ENCODE measurements at regions not wholly inside any gene's neighbourhood (a gene's known extent, or its start where the extent isn't known, plus 50 kb on each side); places are given as distances from the start of the nearest gene placed in this dataset.

DNA sequence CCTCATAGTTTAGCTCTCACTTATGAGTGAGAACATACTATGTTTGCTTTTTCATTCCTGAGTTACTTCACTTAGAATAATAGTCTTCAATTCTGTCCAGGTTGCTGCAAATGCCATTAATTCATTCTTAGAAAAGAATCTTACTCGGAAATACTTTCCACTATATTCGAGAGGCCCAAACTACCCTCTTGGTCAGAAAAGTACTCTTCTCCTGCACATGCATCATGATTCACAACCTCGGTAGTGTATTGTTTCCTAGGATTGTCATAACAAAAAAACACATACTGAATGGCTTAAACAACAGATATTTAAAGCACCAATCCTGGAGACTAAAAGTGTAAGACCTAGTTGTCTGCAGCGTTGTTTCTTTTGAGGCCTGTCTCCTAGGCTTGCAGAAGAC, 364.0 kb upstream of the SLC14A2 start:
- H3K4me3 ChIP-seq (ENCODE audit: low read length): no peak overlapping the region
- H3K36me3 ChIP-seq (ENCODE audit: insufficient read depth, low read length): no peaks in the 10 kb centered on the region
- H3K27ac ChIP-seq (ENCODE audit: low read depth, low read length): no peak overlapping the region
- H3K4me1 ChIP-seq (ENCODE audit: insufficient read depth, low read length): no peaks in the 10 kb centered on the region
- H3K9me3 ChIP-seq (ENCODE audit: insufficient read depth, low read depth, low read length): no peaks in the 10 kb centered on the region
- no peak overlapping the region for H3K9ac ChIP-seq (ENCODE audit: low read depth, low read length)
- WGBS: 98% methylated on average over 4 of the region's 4 CpGs
- H3K27me3 ChIP-seq (ENCODE audit: insufficient read depth, low read length): no peaks in the 10 kb centered on the region

DNA sequence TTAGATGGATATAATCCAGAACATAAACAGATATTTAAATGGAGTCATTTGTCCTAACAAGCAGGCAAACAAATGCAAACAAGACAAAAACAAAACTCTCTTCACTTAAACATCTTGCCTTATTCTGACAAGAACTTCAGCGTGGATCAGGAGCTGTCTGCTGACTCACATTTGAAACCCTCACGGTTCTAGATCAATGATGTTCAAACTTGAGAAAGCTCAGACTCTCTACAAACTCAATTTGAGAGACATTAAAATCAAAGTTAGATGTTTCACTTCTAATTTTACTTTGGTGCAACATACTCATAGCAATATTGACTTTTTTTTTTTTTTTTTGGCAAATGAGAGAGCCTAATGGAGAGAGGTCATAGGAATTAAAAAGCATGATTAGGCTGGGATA, 362.8 kb upstream of the SLC14A2 start:
- Histone ChIP-seq H3K9me3 (ENCODE audit: insufficient read depth, low read depth, low read length) (no peaks in the 10 kb centered on the region), H3K36me3 (ENCODE audit: insufficient read depth, low read length) (no peaks in the 10 kb centered on the region), H3K4me3 (ENCODE audit: low read length) (no peak overlapping the region), H3K9ac (ENCODE audit: low read depth, low read length) (no peak overlapping the region), H3K4me1 (ENCODE audit: insufficient read depth, low read length) (no peaks in the 10 kb centered on the region), H3K27me3 (ENCODE audit: insufficient read depth, low read length) (no peaks in the 10 kb centered on the region), H3K27ac (ENCODE audit: low read depth, low read length) (no peak overlapping the region)
- WGBS: 94% methylated on average over 2 of the region's 2 CpGs

DNA sequence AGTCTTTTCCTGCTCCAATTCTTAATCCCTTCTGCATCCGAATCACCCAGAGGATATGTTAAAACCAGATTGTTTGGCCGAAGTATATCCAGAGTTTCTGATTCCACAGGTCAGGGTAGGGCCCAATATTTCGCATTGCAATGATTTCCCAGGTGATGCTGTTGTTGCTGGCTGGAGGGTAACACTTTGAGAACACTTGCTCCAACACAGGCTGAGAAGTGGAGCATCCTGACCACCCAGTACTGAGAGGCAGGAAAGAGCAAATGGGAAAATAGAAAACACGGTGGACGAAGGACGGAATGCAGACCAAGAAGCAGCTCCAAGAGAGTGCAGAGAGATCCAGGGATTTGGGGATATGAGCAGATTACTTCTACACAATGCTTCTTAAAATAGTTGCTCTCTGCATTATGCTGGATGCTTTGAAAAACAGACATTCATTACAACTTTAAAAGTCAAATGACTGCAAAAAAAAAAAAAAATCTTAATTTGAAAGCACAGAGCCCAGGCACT, 362.2 kb upstream of the SLC14A2 start:
- Histone ChIP-seq H3K27ac (ENCODE audit: low read depth, low read length) (no peak overlapping the region), H3K4me1 (ENCODE audit: insufficient read depth, low read length) (no peaks in the 10 kb centered on the region), H3K4me3 (ENCODE audit: low read length) (no peak overlapping the region), H3K9me3 (ENCODE audit: insufficient read depth, low read depth, low read length) (no peaks in the 10 kb centered on the region), H3K36me3 (ENCODE audit: insufficient read depth, low read length) (no peaks in the 10 kb centered on the region), H3K27me3 (ENCODE audit: insufficient read depth, low read length) (no peaks in the 10 kb centered on the region), H3K9ac (ENCODE audit: low read depth, low read length) (no peak overlapping the region)
- WGBS: 91% methylated on average over 6 of the region's 6 CpGs

DNA sequence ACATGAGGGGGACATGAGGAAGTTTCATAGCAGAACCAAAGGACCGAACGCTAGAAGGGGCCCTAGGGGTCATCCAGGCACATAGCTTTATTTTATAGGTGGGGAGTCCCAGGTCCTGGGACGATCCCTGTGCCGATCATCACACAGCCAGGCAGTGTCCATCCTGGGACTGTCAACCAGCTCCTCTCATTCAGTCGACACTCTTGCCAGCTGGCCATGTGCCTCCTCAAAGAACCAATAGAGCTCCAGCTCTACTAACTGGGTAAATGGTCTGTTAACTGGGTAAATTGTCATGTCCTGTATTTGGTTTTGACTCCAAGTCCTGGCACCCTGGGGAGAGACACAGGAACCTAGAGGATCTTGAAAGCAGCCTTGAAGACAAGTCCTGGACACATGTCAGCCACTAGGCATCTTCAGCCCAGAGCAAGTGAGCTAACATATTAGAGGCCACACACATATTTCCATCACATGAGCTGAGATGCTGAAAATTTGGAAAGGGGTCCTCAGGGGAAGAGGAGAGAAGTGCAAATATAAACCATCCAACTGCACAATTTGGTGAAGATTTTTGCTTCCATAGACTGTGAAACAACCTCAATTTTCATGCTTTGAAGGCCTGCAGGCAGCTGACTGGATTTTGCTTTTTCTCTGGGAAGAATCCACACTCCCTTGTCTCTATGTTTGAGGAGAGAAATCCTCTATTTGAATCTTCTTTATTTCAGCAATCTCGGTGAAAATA, 361.1 kb upstream of the SLC14A2 start:
- no peaks in the 10 kb centered on the region for H3K4me1 ChIP-seq (ENCODE audit: insufficient read depth, low read length)
- no peaks in the 10 kb centered on the region for H3K27me3 ChIP-seq (ENCODE audit: insufficient read depth, low read length)
- no peak overlapping the region for H3K27ac ChIP-seq (ENCODE audit: low read depth, low read length)
- H3K36me3 ChIP-seq (ENCODE audit: insufficient read depth, low read length): no peaks in the 10 kb centered on the region
- no peak overlapping the region for H3K9ac ChIP-seq (ENCODE audit: low read depth, low read length)
- H3K4me3 ChIP-seq (ENCODE audit: low read length): no peak overlapping the region
- H3K9me3 ChIP-seq (ENCODE audit: insufficient read depth, low read depth, low read length): no peaks in the 10 kb centered on the region
- 94% methylated on average over 6 of the region's 6 CpGs for WGBS

DNA sequence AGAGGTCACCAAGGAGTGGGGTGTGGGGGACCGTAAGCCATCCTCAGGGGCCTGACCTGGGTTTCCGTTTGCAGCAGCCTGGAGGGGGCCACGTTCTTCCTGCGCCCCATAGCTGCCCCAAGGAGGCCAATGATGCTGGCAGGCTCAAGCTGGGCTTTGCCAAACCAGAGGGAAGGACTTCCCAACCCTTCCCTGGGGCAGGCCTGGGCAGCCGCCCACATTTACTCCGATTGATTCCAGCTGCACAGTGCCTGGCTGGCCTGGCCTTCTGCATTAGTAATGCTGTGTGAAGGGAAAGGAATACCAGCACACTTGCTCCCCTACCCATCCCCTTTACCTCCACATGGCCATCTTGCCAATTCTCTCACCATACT, 360.6 kb upstream of the SLC14A2 start:
- Histone ChIP-seq H3K9ac (ENCODE audit: low read depth, low read length) (no peak overlapping the region), H3K27me3 (ENCODE audit: insufficient read depth, low read length) (no peaks in the 10 kb centered on the region), H3K4me1 (ENCODE audit: insufficient read depth, low read length) (no peaks in the 10 kb centered on the region), H3K36me3 (ENCODE audit: insufficient read depth, low read length) (no peaks in the 10 kb centered on the region), H3K9me3 (ENCODE audit: insufficient read depth, low read depth, low read length) (no peaks in the 10 kb centered on the region), H3K27ac (ENCODE audit: low read depth, low read length) (no peak overlapping the region), H3K4me3 (ENCODE audit: low read length) (no peak overlapping the region)
- WGBS: 96% methylated on average over 6 of the region's 6 CpGs

DNA sequence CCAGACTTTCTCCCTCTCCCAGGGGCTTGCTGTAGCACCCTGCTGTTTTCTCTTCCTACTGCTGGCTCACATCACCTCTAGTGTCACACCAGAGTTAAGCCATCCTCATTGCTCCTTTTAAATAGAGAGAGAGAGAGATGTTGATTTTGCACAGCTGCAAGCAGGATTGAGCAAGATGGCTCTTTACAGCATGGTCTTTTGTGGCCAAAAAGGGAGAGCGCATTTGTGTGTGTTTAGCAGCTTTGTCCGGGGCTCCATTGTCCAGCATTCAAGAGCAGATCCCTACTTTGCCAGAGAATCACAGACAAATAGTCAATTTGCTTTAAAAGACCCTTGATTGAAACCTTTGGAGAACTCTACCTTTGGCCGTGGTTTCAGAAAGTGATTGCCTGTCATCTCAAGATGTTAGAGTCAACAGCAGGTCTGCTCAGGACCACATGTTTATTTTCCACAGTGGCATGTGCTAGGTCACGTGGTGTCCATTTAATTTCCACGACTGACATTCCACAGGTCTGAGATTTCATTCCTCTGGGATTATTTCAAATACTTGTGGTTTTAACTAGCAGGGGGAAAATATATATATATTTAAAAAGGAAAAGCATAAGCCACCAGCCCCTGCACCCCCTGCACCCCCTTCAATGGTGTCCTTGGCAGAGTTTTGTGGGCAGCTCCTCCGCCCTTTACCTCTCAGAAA, 359.9 kb upstream of the SLC14A2 start:
- H3K9me3 ChIP-seq (ENCODE audit: insufficient read depth, low read depth, low read length): no peaks in the 10 kb centered on the region
- no peak overlapping the region for H3K27ac ChIP-seq (ENCODE audit: low read depth, low read length)
- H3K9ac ChIP-seq (ENCODE audit: low read depth, low read length): no peak overlapping the region
- no peaks in the 10 kb centered on the region for H3K36me3 ChIP-seq (ENCODE audit: insufficient read depth, low read length)
- no peaks in the 10 kb centered on the region for H3K4me1 ChIP-seq (ENCODE audit: insufficient read depth, low read length)
- 92% methylated on average over 6 of the region's 6 CpGs for WGBS
- H3K4me3 ChIP-seq (ENCODE audit: low read length): no peak overlapping the region
- H3K27me3 ChIP-seq (ENCODE audit: insufficient read depth, low read length): no peaks in the 10 kb centered on the region

DNA sequence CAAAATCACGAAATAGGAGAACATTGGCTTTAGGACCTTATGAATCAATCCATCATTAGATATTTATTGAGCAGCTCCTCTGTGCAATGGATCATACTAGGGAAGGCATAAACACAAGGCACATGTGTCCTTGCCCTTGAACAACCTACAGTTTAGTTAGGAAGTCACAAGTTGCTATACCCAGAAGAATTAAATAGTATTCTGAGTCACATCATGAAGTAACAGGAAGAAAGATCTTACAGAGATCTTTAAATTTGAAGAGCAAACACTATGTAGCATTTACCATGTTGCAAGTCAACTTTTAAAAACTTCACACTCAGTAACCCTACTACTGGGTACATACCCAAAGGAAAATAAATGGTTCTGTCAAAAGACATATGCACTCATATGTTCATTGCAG, 355.2 kb upstream of the SLC14A2 start:
- no peaks in the 10 kb centered on the region for H3K36me3 ChIP-seq (ENCODE audit: insufficient read depth, low read length)
- H3K4me3 ChIP-seq (ENCODE audit: low read length): no peak overlapping the region
- H3K9me3 ChIP-seq (ENCODE audit: insufficient read depth, low read depth, low read length): no peaks in the 10 kb centered on the region
- H3K9ac ChIP-seq (ENCODE audit: low read depth, low read length): no peak overlapping the region
- WGBS: 87% methylated on average over 1 of the region's 1 CpG
- no peaks in the 10 kb centered on the region for H3K27me3 ChIP-seq (ENCODE audit: insufficient read depth, low read length)
- H3K4me1 ChIP-seq (ENCODE audit: insufficient read depth, low read length): no peaks in the 10 kb centered on the region
- H3K27ac ChIP-seq (ENCODE audit: low read depth, low read length): no peak overlapping the region

DNA sequence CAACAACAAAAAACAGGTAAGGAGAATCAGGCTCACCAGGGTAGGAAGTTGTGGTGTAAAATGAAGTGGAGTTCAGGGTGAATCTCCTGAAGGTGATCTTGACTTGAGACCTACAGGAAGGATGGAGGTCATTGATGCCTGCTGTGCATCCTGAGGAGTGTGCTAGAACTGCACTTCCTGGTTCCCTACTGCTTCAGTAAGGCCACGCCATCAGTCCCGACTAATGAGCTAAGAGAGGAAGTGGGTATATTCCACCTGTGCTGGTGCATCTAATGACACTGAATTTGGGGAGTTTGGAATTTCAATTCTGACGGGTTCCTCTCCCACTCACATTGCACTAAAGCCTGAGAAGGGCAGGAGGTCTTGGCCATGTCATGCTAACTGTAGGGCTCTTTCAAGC, 349.3 kb upstream of the SLC14A2 start:
- Histone ChIP-seq H3K9me3 (ENCODE audit: insufficient read depth, low read depth, low read length) (no peaks in the 10 kb centered on the region), H3K36me3 (ENCODE audit: insufficient read depth, low read length) (no peaks in the 10 kb centered on the region), H3K9ac (ENCODE audit: low read depth, low read length) (no peak overlapping the region), H3K27me3 (ENCODE audit: insufficient read depth, low read length) (no peaks in the 10 kb centered on the region), H3K4me3 (ENCODE audit: low read length) (no peak overlapping the region), H3K27ac (ENCODE audit: low read depth, low read length) (no peak overlapping the region), H3K4me1 (ENCODE audit: insufficient read depth, low read length) (no peaks in the 10 kb centered on the region)
- 91% methylated on average over 3 of the region's 3 CpGs for WGBS

DNA sequence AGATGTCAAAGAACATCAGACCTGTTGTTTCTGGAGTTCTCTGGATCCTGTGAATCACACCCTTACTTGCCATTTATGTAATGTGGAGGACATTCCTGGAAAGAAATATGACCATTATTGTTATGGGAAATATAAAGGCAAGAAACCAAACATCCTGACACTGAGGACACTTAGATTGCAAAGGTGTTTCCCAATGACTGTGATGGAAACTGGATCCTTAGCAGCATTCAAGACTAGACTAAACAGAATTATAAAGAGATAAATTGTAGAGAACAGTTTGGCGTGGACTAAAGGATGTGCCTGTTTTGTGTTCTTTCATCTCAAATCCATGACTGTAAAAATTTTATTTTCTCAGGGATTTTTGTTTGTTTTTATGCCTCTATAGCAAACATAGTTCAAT, 347.7 kb upstream of the SLC14A2 start:
- Histone ChIP-seq H3K4me1 (ENCODE audit: insufficient read depth, low read length) (no peaks in the 10 kb centered on the region), H3K27ac (ENCODE audit: low read depth, low read length) (no peak overlapping the region), H3K36me3 (ENCODE audit: insufficient read depth, low read length) (no peaks in the 10 kb centered on the region), H3K27me3 (ENCODE audit: insufficient read depth, low read length) (no peaks in the 10 kb centered on the region), H3K9ac (ENCODE audit: low read depth, low read length) (no peak overlapping the region), H3K9me3 (ENCODE audit: insufficient read depth, low read depth, low read length) (no peaks in the 10 kb centered on the region), H3K4me3 (ENCODE audit: low read length) (no peak overlapping the region)
- no CpG with 5 or more reads among the region's 1 CpG for WGBS

DNA sequence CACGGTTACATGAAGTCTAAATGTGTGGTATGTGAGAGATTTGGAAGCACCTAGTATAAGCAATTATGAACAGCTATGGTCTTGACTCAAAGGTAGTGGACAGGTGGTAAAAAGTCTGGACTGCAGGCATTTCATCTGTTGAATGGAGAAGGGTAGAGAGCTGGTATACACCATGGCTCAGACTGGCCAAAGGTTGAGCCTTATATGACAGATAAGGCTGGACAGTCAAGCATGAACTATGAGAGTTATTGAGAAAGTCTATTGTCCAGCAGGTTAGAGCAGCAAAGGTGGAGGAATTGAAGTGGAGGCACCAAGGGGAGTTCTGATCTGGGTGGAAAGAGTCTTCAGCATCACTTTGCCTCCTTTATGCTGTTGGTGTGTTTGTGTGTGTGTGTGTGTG, 346.7 kb upstream of the SLC14A2 start:
- WGBS: 87% methylated on average over 1 of the region's 1 CpG
- H3K9me3 ChIP-seq (ENCODE audit: insufficient read depth, low read depth, low read length): no peaks in the 10 kb centered on the region
- no peak overlapping the region for H3K27ac ChIP-seq (ENCODE audit: low read depth, low read length)

DNA sequence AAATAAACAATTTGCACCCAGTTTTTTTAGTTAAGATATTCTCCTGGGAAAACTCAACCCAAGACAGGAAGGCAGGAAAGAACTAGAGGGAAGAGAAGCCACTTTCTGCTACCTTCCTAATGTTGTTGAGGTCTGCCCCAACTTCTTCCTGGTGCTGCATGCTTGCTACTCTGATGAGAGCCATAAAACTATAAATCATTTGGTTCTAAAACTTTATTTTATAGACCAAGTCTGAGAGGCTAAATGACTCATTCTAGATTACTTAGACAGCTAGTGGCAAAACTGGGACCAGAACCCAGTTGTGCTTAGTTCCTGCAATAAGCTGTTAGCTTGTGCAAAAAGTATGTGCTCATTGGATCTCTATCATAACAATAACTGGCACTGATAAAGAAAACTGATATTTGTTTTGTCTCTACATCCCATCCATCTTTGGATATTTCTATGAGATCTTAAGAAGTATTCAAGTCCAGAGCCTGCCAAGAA, 344.9 kb upstream of the SLC14A2 start:
- Histone ChIP-seq H3K9me3 (ENCODE audit: insufficient read depth, low read depth, low read length) (peaks cover 4% of the 10 kb centered on the region; the same call in 1 of the 2 replicates), H3K27ac (ENCODE audit: low read depth, low read length) (no peak overlapping the region), H3K27me3 (ENCODE audit: insufficient read depth, low read length) (no peaks in the 10 kb centered on the region), H3K4me1 (ENCODE audit: insufficient read depth, low read length) (no peaks in the 10 kb centered on the region), H3K4me3 (ENCODE audit: low read length) (no peak overlapping the region), H3K36me3 (ENCODE audit: insufficient read depth, low read length) (no peaks in the 10 kb centered on the region), H3K9ac (ENCODE audit: low read depth, low read length) (no peak overlapping the region)

More for the DNA sequence above, 346.7 kb upstream of the SLC14A2 start:
- Histone ChIP-seq H3K4me3 (ENCODE audit: low read length) (no peak overlapping the region), H3K9ac (ENCODE audit: low read depth, low read length) (no peak overlapping the region), H3K36me3 (ENCODE audit: insufficient read depth, low read length) (no peaks in the 10 kb centered on the region), H3K27me3 (ENCODE audit: insufficient read depth, low read length) (no peaks in the 10 kb centered on the region), H3K4me1 (ENCODE audit: insufficient read depth, low read length) (no peaks in the 10 kb centered on the region)
